ENCODE measurements at regions not wholly inside any gene's neighbourhood (a gene's known extent, or its start where the extent isn't known, plus 50 kb on each side); places are given as distances from the start of the nearest gene placed in this dataset.

GRCh38 chr10:121102706-121103105, 251.5 kb downstream of the WDR11 start:
- H3K4me3 ChIP-seq (ENCODE audit: insufficient read depth, low read depth, low read length): no peak overlapping the region
- no peak for DNase-seq

GRCh38 chr10:121104476-121105111, 253.4 kb downstream of the WDR11 start:
- Histone ChIP-seq H3K27me3 (ENCODE audit: control insufficient read depth, insufficient read depth, low read length) (no peaks in the 10 kb centered on the region), H3K36me3 (replicated peaks; ENCODE audit: control insufficient read depth, insufficient read depth, low read length) (no peaks in the 10 kb centered on the region), H3K4me3 (ENCODE audit: insufficient read depth, low read depth, low read length) (no peak overlapping the region)
- no peak for DNase-seq

More at GRCh38 chr10:121102706-121103105, 251.5 kb downstream of the WDR11 start:
- Histone ChIP-seq H3K36me3 (replicated peaks; ENCODE audit: control insufficient read depth, insufficient read depth, low read length) (no peaks in the 10 kb centered on the region), H3K27me3 (ENCODE audit: control insufficient read depth, insufficient read depth, low read length) (no peaks in the 10 kb centered on the region)

- no peaks in the 10 kb centered on the region for H3K27me3 ChIP-seq (ENCODE audit: control insufficient read depth, insufficient read depth, low read length)
- no peaks in the 10 kb centered on the region for H3K36me3 ChIP-seq (replicated peaks; ENCODE audit: control insufficient read depth, insufficient read depth, low read length)
- DNase-seq: no peak
- no peak overlapping the region for H3K4me3 ChIP-seq (ENCODE audit: insufficient read depth, low read depth, low read length)
These were observed 255.4 kb downstream of the WDR11 start for GRCh38 chr10:121106611-121107010.

- no peak overlapping the region for H3K4me3 ChIP-seq (ENCODE audit: insufficient read depth, low read depth, low read length)
- H3K27me3 ChIP-seq (ENCODE audit: control insufficient read depth, insufficient read depth, low read length): no peaks in the 10 kb centered on the region
- no peak for DNase-seq
- H3K36me3 ChIP-seq (replicated peaks; ENCODE audit: control insufficient read depth, insufficient read depth, low read length): no peaks in the 10 kb centered on the region
These were observed 256.9 kb downstream of the WDR11 start for GRCh38 chr10:121108051-121108450.

GRCh38 chr10:121110369-121110768, 259.2 kb downstream of the WDR11 start:
- no peaks in the 10 kb centered on the region for H3K27me3 ChIP-seq (ENCODE audit: control insufficient read depth, insufficient read depth, low read length)
- no peaks in the 10 kb centered on the region for H3K36me3 ChIP-seq (replicated peaks; ENCODE audit: control insufficient read depth, insufficient read depth, low read length)
- DNase-seq: no peak
- H3K4me3 ChIP-seq (ENCODE audit: insufficient read depth, low read depth, low read length): no peak overlapping the region

GRCh38 chr10:121112136-121112535, 261.0 kb downstream of the WDR11 start:
- no peak overlapping the region for H3K4me3 ChIP-seq (ENCODE audit: insufficient read depth, low read depth, low read length)
- H3K27me3 ChIP-seq (ENCODE audit: control insufficient read depth, insufficient read depth, low read length): no peaks in the 10 kb centered on the region
- no peaks in the 10 kb centered on the region for H3K36me3 ChIP-seq (replicated peaks; ENCODE audit: control insufficient read depth, insufficient read depth, low read length)
- no peak for DNase-seq

- no peak overlapping the region for H3K4me3 ChIP-seq (ENCODE audit: insufficient read depth, low read depth, low read length)
- no peaks in the 10 kb centered on the region for H3K36me3 ChIP-seq (replicated peaks; ENCODE audit: control insufficient read depth, insufficient read depth, low read length)
- DNase-seq: peak; percentile 61
- H3K27me3 ChIP-seq (ENCODE audit: control insufficient read depth, insufficient read depth, low read length): no peaks in the 10 kb centered on the region
These were observed 261.6 kb downstream of the WDR11 start for GRCh38 chr10:121112579-121113384.

GRCh38 chr10:121113385-121113696, 262.2 kb downstream of the WDR11 start:
- Histone ChIP-seq H3K4me3 (ENCODE audit: insufficient read depth, low read depth, low read length) (no peak overlapping the region), H3K36me3 (replicated peaks; ENCODE audit: control insufficient read depth, insufficient read depth, low read length) (no peaks in the 10 kb centered on the region), H3K27me3 (ENCODE audit: control insufficient read depth, insufficient read depth, low read length) (no peaks in the 10 kb centered on the region)
- no peak for DNase-seq

GRCh38 chr10:121113911-121114310, 262.7 kb downstream of the WDR11 start:
- no peak overlapping the region for H3K4me3 ChIP-seq (ENCODE audit: insufficient read depth, low read depth, low read length)
- no peaks in the 10 kb centered on the region for H3K27me3 ChIP-seq (ENCODE audit: control insufficient read depth, insufficient read depth, low read length)
- no peak for DNase-seq
- H3K36me3 ChIP-seq (replicated peaks; ENCODE audit: control insufficient read depth, insufficient read depth, low read length): no peaks in the 10 kb centered on the region

- DNase-seq: no peak
- Histone ChIP-seq H3K4me3 (ENCODE audit: insufficient read depth, low read depth, low read length) (no peak overlapping the region), H3K27me3 (ENCODE audit: control insufficient read depth, insufficient read depth, low read length) (no peaks in the 10 kb centered on the region), H3K36me3 (replicated peaks; ENCODE audit: control insufficient read depth, insufficient read depth, low read length) (no peaks in the 10 kb centered on the region)
These were observed 264.0 kb downstream of the WDR11 start for GRCh38 chr10:121115154-121115553.

- no peak for DNase-seq
These were observed 270.3 kb downstream of the WDR11 start for GRCh38 chr10:121121462-121121861.

GRCh38 chr10:121127151-121127906, 276.2 kb downstream of the WDR11 start:
- DNase-seq: no peak
- Histone ChIP-seq H3K4me3 (ENCODE audit: insufficient read depth, low read depth, low read length) (no peak overlapping the region), H3K36me3 (replicated peaks; ENCODE audit: control insufficient read depth, insufficient read depth, low read length) (no peaks in the 10 kb centered on the region), H3K27me3 (ENCODE audit: control insufficient read depth, insufficient read depth, low read length) (no peaks in the 10 kb centered on the region)

More at GRCh38 chr10:121121462-121121861, 270.3 kb downstream of the WDR11 start:
- H3K27me3 ChIP-seq (ENCODE audit: control insufficient read depth, insufficient read depth, low read length): no peaks in the 10 kb centered on the region
- no peaks in the 10 kb centered on the region for H3K36me3 ChIP-seq (replicated peaks; ENCODE audit: control insufficient read depth, insufficient read depth, low read length)
- no peak overlapping the region for H3K4me3 ChIP-seq (ENCODE audit: insufficient read depth, low read depth, low read length)

- DNase-seq: no peak
- no peaks in the 10 kb centered on the region for H3K36me3 ChIP-seq (replicated peaks; ENCODE audit: control insufficient read depth, insufficient read depth, low read length)
These were observed 277.0 kb downstream of the WDR11 start for GRCh38 chr10:121128164-121128563.

GRCh38 chr10:121129266-121129665, 278.1 kb downstream of the WDR11 start:
- H3K36me3 ChIP-seq (replicated peaks; ENCODE audit: control insufficient read depth, insufficient read depth, low read length): no peaks in the 10 kb centered on the region
- no peak overlapping the region for H3K4me3 ChIP-seq (ENCODE audit: insufficient read depth, low read depth, low read length)
- H3K27me3 ChIP-seq (ENCODE audit: control insufficient read depth, insufficient read depth, low read length): no peaks in the 10 kb centered on the region
- DNase-seq: no peak

More at GRCh38 chr10:121128164-121128563, 277.0 kb downstream of the WDR11 start:
- Histone ChIP-seq H3K27me3 (ENCODE audit: control insufficient read depth, insufficient read depth, low read length) (no peaks in the 10 kb centered on the region), H3K4me3 (ENCODE audit: insufficient read depth, low read depth, low read length) (no peak overlapping the region)

GRCh38 chr10:121130382-121130781, 279.2 kb downstream of the WDR11 start:
- no peaks in the 10 kb centered on the region for H3K36me3 ChIP-seq (replicated peaks; ENCODE audit: control insufficient read depth, insufficient read depth, low read length)
- DNase-seq: no peak
- no peak overlapping the region for H3K4me3 ChIP-seq (ENCODE audit: insufficient read depth, low read depth, low read length)
- no peaks in the 10 kb centered on the region for H3K27me3 ChIP-seq (ENCODE audit: control insufficient read depth, insufficient read depth, low read length)
